Natural killer cell (primary cell): ENCODE measurements at regions not wholly inside any gene's neighbourhood (a gene's known extent, or its start where the extent isn't known, plus 50 kb on each side); places are given as distances from the start of the nearest gene placed in this dataset.

Source experiments
- ATAC-seq, 3 donors: fragments of 150-1000 bp in 2 of 3; fragments of 200-7000 bp in 1 of 3; cut with Tn5 transposase; 1 replicate in 1 of 3; 2 replicates in 2 of 3; pipeline ENCODE4 v1.10.0; 2021; ENCODE audit warnings: mild to moderate bottlenecking in 2 of 3, moderate library complexity in 2 of 3
- DNase-seq, 2 donors: peaks; one replicate each; pipeline versions ENCODE4 v3.0.0 to v3.0.0-alpha.2; 2013 to 2021; ENCODE audit warnings: mixed read lengths in 1 of 2
- H3K27ac ChIP-seq: one replicate; pipeline ENCODE4 v1.5.1; 2013; ENCODE audit warnings: mild to moderate bottlenecking, low read length
- H3K27me3 ChIP-seq: one replicate; pipeline ENCODE4 v1.6.1; 2013; ENCODE audit warnings: low read length; ENCODE audit not compliant: control insufficient read depth, insufficient read depth
- H3K36me3 ChIP-seq: one replicate; pipeline ENCODE4 v1.6.1; 2013; ENCODE audit warnings: low read length; ENCODE audit not compliant: control insufficient read depth, insufficient read depth
- H3K4me1 ChIP-seq: one replicate; pipeline ENCODE4 v1.6.1; 2013; ENCODE audit warnings: low read length; ENCODE audit not compliant: control insufficient read depth, insufficient read depth
- H3K4me3 ChIP-seq: one replicate; pipeline ENCODE4 v1.5.1; 2013; ENCODE audit warnings: low read length
- H3K9me3 ChIP-seq: one replicate; pipeline ENCODE4 v1.6.1; 2013; ENCODE audit warnings: low read length; ENCODE audit not compliant: control insufficient read depth, insufficient read depth
- H3K27ac Mint-ChIP-seq, 2 donors: one replicate each; pipeline ENCODE4 v1.8.0; 2022; ENCODE audit warnings: mild to moderate bottlenecking in 2 of 2, mixed read lengths in 2 of 2, moderate library complexity in 1 of 2
- H3K27me3 Mint-ChIP-seq, 2 donors: one replicate each; pipeline ENCODE4 v1.8.0; 2022; ENCODE audit warnings: low read depth in 2 of 2, mixed read lengths in 2 of 2
- H3K36me3 Mint-ChIP-seq: one replicate; pipeline ENCODE4 v1.8.0; 2022; ENCODE audit warnings: mixed read lengths
- H3K4me1 Mint-ChIP-seq, 2 donors: one replicate each; pipeline ENCODE4 v1.8.0; 2022; ENCODE audit warnings: mixed read lengths in 2 of 2
- H3K4me3 Mint-ChIP-seq: one replicate; pipeline ENCODE4 v1.8.0; 2022; ENCODE audit warnings: mild to moderate bottlenecking, moderate library complexity, mixed read lengths
- H3K9me3 Mint-ChIP-seq, 2 donors: one replicate each; pipeline ENCODE4 v1.8.0; 2022; ENCODE audit warnings: mixed read lengths in 2 of 2
- WGBS: methylation state at CpG from one replicate; pipeline ENCODE4 v1.1.7; 2013; ENCODE audit warnings: missing lambda C conversion rate; ENCODE audit not compliant: insufficient coverage; 5-methylcytosine and 5-hydroxymethylcytosine counted together
- intact Hi-C: fragments of 100-400 bp; cut with micrococcal nuclease; formaldehyde crosslinking; loops from one replicate; pipeline ENCODE4 v1.14.2; 2022
- TF ChIP-seq, protein P1 (sequence below): fragments of 200-600 bp; IDR thresholded peaks from one replicate; pipeline ENCODE4 v1.8.0; 2022; ENCODE audit warnings: antibody characterized with exemption

GRCh38 chr2:226153553-226153952 is 646.1 kb downstream of the IRS1 start:
- Mint-ChIP-seq H3K4me3 (no peak overlapping the region), H3K36me3 (no peaks in the 10 kb centered on the region), H3K27ac (no peak overlapping the region), H3K9me3 (peaks cover 5% of the 10 kb centered on the region in 2 donors), H3K27me3 (no peaks in the 10 kb centered on the region), H3K4me1 (no peaks in the 10 kb centered on the region)
- ATAC-seq: no peak
- Histone ChIP-seq H3K27ac (no peak overlapping the region), H3K4me3 (no peak overlapping the region), H3K27me3 (no peaks in the 10 kb centered on the region), H3K9me3 (no peaks in the 10 kb centered on the region), H3K36me3 (no peaks in the 10 kb centered on the region), H3K4me1 (no peaks in the 10 kb centered on the region)
- 74% methylated on average over 3 of the region's 3 CpGs for WGBS
- intact Hi-C loops: no loop called here
- TF ChIP-seq, protein P1, sequence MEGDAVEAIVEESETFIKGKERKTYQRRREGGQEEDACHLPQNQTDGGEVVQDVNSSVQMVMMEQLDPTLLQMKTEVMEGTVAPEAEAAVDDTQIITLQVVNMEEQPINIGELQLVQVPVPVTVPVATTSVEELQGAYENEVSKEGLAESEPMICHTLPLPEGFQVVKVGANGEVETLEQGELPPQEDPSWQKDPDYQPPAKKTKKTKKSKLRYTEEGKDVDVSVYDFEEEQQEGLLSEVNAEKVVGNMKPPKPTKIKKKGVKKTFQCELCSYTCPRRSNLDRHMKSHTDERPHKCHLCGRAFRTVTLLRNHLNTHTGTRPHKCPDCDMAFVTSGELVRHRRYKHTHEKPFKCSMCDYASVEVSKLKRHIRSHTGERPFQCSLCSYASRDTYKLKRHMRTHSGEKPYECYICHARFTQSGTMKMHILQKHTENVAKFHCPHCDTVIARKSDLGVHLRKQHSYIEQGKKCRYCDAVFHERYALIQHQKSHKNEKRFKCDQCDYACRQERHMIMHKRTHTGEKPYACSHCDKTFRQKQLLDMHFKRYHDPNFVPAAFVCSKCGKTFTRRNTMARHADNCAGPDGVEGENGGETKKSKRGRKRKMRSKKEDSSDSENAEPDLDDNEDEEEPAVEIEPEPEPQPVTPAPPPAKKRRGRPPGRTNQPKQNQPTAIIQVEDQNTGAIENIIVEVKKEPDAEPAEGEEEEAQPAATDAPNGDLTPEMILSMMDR: no peak
- no peak for DNase-seq

- Mint-ChIP-seq H3K4me3 (no peak overlapping the region), H3K9me3 (peaks cover 4 to 6% of the 10 kb centered on the region in 2 donors)
Observed at GRCh38 chr2:226151157-226151556, 648.5 kb downstream of the IRS1 start.

GRCh38 chr2:226143091-226143490 is 656.5 kb downstream of the IRS1 start:
- no CpG with 5 or more reads among the region's 2 CpGs for WGBS
- H3K4me3 ChIP-seq: no peak overlapping the region
- Mint-ChIP-seq H3K9me3 (peaks cover 9 to 10% of the 10 kb centered on the region in 2 donors), H3K4me3 (no peak overlapping the region), H3K4me1 (no peaks in the 10 kb centered on the region), H3K27ac (no peak overlapping the region), H3K36me3 (peaks cover 6% of the 10 kb centered on the region), H3K27me3 (no peaks in the 10 kb centered on the region)
- H3K27me3 ChIP-seq: no peaks in the 10 kb centered on the region
- DNase-seq: no peak
- H3K4me1 ChIP-seq: no peaks in the 10 kb centered on the region
- no peak overlapping the region for H3K27ac ChIP-seq
- TF ChIP-seq, protein P1: no peak
- no peak for ATAC-seq
- no peaks in the 10 kb centered on the region for H3K36me3 ChIP-seq
- intact Hi-C loops: no loop called here
- no peaks in the 10 kb centered on the region for H3K9me3 ChIP-seq

More at GRCh38 chr2:226151157-226151556, 648.5 kb downstream of the IRS1 start:
- intact Hi-C loops: no loop called here
- Histone ChIP-seq H3K4me3 (no peak overlapping the region), H3K27ac (no peak overlapping the region), H3K4me1 (no peaks in the 10 kb centered on the region), H3K9me3 (no peaks in the 10 kb centered on the region), H3K36me3 (no peaks in the 10 kb centered on the region), H3K27me3 (no peaks in the 10 kb centered on the region)
- H3K27ac Mint-ChIP-seq: no peak overlapping the region
- no peaks in the 10 kb centered on the region for H3K27me3 Mint-ChIP-seq
- TF ChIP-seq, protein P1: no peak
- H3K4me1 Mint-ChIP-seq: no peaks in the 10 kb centered on the region
- no peak for ATAC-seq
- no peaks in the 10 kb centered on the region for H3K36me3 Mint-ChIP-seq
- WGBS: 73% methylated on average over 1 of the region's 1 CpG
- DNase-seq: no peak

DNA sequence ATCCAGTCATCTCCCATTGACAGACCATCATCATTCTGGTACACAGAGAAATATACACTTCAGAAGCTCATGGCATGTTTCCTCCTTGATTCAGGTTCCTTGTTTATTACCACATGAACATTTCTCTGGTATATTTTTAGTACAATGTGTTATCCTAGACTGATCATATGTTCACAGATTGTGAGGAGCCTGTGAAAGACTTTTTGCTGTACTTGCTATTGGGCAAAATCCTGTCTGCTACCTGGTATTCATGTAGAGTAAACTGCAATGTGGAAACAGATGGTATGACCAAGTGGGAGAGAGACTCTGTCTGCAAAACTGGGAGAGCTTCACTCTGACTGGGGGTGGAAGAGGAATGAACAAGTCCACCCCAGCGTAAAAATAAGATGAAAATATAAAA is 657.2 kb downstream of the IRS1 start:
- H3K27me3 Mint-ChIP-seq: no peaks in the 10 kb centered on the region
- intact Hi-C loops: no loop called here
- H3K4me1 Mint-ChIP-seq: no peaks in the 10 kb centered on the region
- Histone ChIP-seq H3K36me3 (no peaks in the 10 kb centered on the region), H3K9me3 (no peaks in the 10 kb centered on the region), H3K4me3 (no peak overlapping the region), H3K27ac (no peak overlapping the region), H3K27me3 (no peaks in the 10 kb centered on the region), H3K4me1 (no peaks in the 10 kb centered on the region)
- no peak for ATAC-seq
- TF ChIP-seq, protein P1: no peak
- 75% methylated on average over 1 of the region's 1 CpG for WGBS
- DNase-seq: no peak
- peaks cover 6% of the 10 kb centered on the region for H3K36me3 Mint-ChIP-seq
- H3K9me3 Mint-ChIP-seq: peaks cover 9 to 10% of the 10 kb centered on the region in 2 donors
- no peak overlapping the region for H3K4me3 Mint-ChIP-seq
- H3K27ac Mint-ChIP-seq: no peak overlapping the region
